Activated B cell treated with CpG ODN at 0.5 μM for 24 hours (primary cell): ENCODE measurements at regions not wholly inside any gene's neighbourhood (a gene's known extent, or its start where the extent isn't known, plus 50 kb on each side); places are given as distances from the start of the nearest gene placed in this dataset.

Experiments used
- ATAC-seq: fragments of 200-7000 bp; cut with Tn5 transposase; one replicate; pipeline ENCODE4 v1.10.0; 2021; ENCODE audit warnings: low read depth, mild to moderate bottlenecking, moderate library complexity
- CTCF ChIA-PET: fragments of 350-600 bp; sonication (Branson Sonifier 250); formaldehyde crosslinking; loops from one replicate; lab custom pipeline; 2021; ENCODE audit warnings: antibody characterized with exemption; lab: Charles Lee
- POLR2A ChIA-PET: fragments of 350-600 bp; sonication (Branson Sonifier 250); formaldehyde crosslinking; loops from one replicate; lab custom pipeline; 2021; ENCODE audit warnings: antibody characterized with exemption; lab: Charles Lee
- DNase-seq: peaks from one replicate; pipeline ENCODE4 v3.0.0; 2022
- H3K27ac Mint-ChIP-seq: one replicate; pipeline ENCODE4 v1.8.0; 2020; ENCODE audit warnings: mixed read lengths
- H3K27me3 Mint-ChIP-seq: one replicate; pipeline ENCODE4 v1.8.0; 2021; ENCODE audit warnings: mixed read lengths
- H3K36me3 Mint-ChIP-seq: one replicate; pipeline ENCODE4 v1.8.0; 2021; ENCODE audit warnings: low read depth, mixed read lengths
- H3K4me1 Mint-ChIP-seq: one replicate; pipeline ENCODE4 v1.8.0; 2021; ENCODE audit warnings: mixed read lengths
- H3K4me3 Mint-ChIP-seq: one replicate; pipeline ENCODE4 v1.8.0; 2020; ENCODE audit warnings: mild to moderate bottlenecking, mixed read lengths
- H3K9me3 Mint-ChIP-seq: one replicate; pipeline ENCODE4 v1.8.0; 2020; ENCODE audit warnings: mixed read lengths
- CTCF ChIP-seq: fragments of 200-600 bp; IDR thresholded peaks from one replicate; pipeline ENCODE4 v1.8.0; 2022; ENCODE audit warnings: antibody characterized with exemption, mild to moderate bottlenecking
- intact Hi-C: fragments of 100-400 bp; cut with micrococcal nuclease; formaldehyde crosslinking; loops from one replicate; pipeline ENCODE4 v1.15.1; 2024

- no peaks in the 10 kb centered on the region for H3K4me1 Mint-ChIP-seq
- peaks cover 14% of the 10 kb centered on the region for H3K27me3 Mint-ChIP-seq
- H3K27ac Mint-ChIP-seq, result no peak overlapping the region
- DNase-seq, result no peak
- H3K4me3 Mint-ChIP-seq, result no peak overlapping the region
- CTCF ChIA-PET, result no interaction called here
- peaks cover 7% of the 10 kb centered on the region for H3K9me3 Mint-ChIP-seq
- no peaks in the 10 kb centered on the region for H3K36me3 Mint-ChIP-seq
- TF ChIP-seq CTCF, result no peak
- intact Hi-C loops, result no loop called here
- ATAC-seq, result no peak
- POLR2A ChIA-PET, result no interaction called here
Observed at GRCh38 chr4:86544310-86544966, 49.7 kb upstream of the PTPN13 start.
